Esophagus squamous epithelium (tissue), 4 donors: ENCODE measurements at regions not wholly inside any gene's neighbourhood (a gene's known extent, or its start where the extent isn't known, plus 50 kb on each side); places are given as distances from the start of the nearest gene placed in this dataset.

Experiments
- POLR2A ChIP-seq, 4 donors: fragments of 450-650 bp; IDR thresholded peaks; one replicate each; pipeline ENCODE4 v1.6.1; 2017; ENCODE audit warnings: antibody characterized with exemption in 4 of 4, mild to moderate bottlenecking in 4 of 4, moderate library complexity in 3 of 4
- TF ChIP-seq, protein P1 (sequence below), 6 experiments: fragments of 450-650 bp in 4 of 6; fragments of 200-600 bp in 2 of 6; sonication (generic) in 2 of 6; IDR thresholded peaks; one replicate each; pipeline ENCODE4 v1.5.1; 2016 to 2019; ENCODE audit warnings: antibody characterized with exemption in 6 of 6, mild to moderate bottlenecking in 4 of 6, moderate library complexity in 4 of 6

DNA sequence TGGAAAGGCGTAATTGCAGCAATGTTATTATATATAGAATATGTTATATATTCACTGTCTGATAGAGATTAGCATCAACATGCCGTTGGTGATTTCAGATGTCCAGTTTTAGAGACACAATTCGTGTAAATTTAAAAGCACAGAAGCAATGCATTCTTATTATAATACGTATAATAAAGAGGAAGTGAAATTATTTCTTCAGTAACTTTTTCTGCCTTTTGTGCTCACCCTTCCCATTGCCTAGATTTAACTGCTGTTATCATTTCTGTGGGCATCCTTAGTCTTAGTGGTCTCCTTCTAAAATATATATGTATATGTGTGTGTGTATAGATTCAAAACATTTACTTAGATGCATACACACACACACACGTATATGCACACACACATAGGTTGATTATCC is 592.5 kb upstream of the GOLIM4 start:
- TF ChIP-seq, protein P1, sequence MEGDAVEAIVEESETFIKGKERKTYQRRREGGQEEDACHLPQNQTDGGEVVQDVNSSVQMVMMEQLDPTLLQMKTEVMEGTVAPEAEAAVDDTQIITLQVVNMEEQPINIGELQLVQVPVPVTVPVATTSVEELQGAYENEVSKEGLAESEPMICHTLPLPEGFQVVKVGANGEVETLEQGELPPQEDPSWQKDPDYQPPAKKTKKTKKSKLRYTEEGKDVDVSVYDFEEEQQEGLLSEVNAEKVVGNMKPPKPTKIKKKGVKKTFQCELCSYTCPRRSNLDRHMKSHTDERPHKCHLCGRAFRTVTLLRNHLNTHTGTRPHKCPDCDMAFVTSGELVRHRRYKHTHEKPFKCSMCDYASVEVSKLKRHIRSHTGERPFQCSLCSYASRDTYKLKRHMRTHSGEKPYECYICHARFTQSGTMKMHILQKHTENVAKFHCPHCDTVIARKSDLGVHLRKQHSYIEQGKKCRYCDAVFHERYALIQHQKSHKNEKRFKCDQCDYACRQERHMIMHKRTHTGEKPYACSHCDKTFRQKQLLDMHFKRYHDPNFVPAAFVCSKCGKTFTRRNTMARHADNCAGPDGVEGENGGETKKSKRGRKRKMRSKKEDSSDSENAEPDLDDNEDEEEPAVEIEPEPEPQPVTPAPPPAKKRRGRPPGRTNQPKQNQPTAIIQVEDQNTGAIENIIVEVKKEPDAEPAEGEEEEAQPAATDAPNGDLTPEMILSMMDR (IDR thresholded peaks at IDR 0.05) = no peak
- TF ChIP-seq POLR2A (IDR thresholded peaks at IDR 0.05) = no peak
